Limb (tissue), 2 donors: ENCODE measurements at regions not wholly inside any gene's neighbourhood (a gene's known extent, or its start where the extent isn't known, plus 50 kb on each side); places are given as distances from the start of the nearest gene placed in this dataset.

Experiments used
- DNase-seq, 2 donors: peaks; one replicate each; pipeline ENCODE4 v3.0.0-alpha.2; 2016; ENCODE audit errors: extremely low spot score in 2 of 2

DNA sequence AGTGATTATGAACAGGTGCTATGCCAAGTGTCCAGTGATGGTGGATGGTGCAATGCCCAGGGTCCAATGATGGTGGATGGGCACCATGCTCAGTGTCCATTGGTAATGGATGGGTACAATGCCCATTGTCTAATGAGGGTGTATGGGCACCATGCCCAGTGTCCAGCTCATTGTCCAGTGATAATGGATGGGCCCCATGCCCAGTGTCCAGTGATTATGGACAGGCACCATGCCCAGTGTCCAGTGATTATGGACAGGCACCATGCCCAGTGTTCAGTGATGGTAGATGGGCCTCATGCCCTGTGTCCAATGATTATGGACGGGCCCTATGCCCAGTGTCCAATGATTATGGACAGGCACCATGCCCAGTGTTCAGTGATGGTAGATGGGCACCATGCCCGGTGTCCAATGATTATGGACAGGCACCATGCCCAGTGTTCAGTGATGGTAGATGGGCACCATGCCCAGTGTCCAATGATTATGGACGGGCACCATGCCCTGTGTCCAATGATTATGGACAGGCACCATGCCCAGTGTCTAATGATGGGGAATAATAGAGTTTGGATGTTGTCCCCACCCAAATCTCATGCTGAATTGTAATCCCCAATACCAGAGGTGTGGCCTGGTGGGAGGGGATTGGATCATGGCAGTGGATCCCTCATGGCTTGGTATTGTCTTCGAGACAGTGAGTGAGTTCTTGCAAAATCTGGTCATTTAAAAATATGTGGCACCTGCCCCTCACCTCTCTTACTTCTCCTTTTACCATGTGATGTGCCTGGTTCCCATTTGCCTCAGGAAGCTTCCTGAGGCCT lies 87.8 kb downstream of the ANKRD10 start:
- no peak for DNase-seq
